Erythroblast (primary cell): ENCODE measurements at regions not wholly inside any gene's neighbourhood (a gene's known extent, or its start where the extent isn't known, plus 50 kb on each side); places are given as distances from the start of the nearest gene placed in this dataset.

Source experiments
- GATA1 ChIP-seq: IDR thresholded peaks from 2 replicates; pipeline ENCODE4 v1.6.1; 2011; ENCODE audit warnings: low read depth, mild to moderate bottlenecking, control low read depth, low read length, moderate library complexity
- POLR2A ChIP-seq: IDR thresholded peaks from 2 replicates; pipeline ENCODE4 v1.6.1; 2011; ENCODE audit warnings: mild to moderate bottlenecking, low read length

- no peak for TF ChIP-seq POLR2A
- no peak for TF ChIP-seq GATA1
Measured at GRCh38 chr5:124303366-124303765, 443.1 kb downstream of the ZNF608 start.
